ENCODE measurements at regions not wholly inside any gene's neighbourhood (a gene's known extent, or its start where the extent isn't known, plus 50 kb on each side); places are given as distances from the start of the nearest gene placed in this dataset.
"Not testable (repeated sequence)": the region's sequence is repeated elsewhere in the genome, so short reads cannot be mapped to it uniquely, and the experiment has no call there.

GRCh38 chr4:129821963-129822362 is 726.0 kb downstream of the C4orf33 start:
- no peak for TF ChIP-seq TAF1 (IDR thresholded peaks at IDR 0.05; ENCODE audit: low read depth, low read length)
- TF ChIP-seq POLR2A (IDR thresholded peaks at IDR 0.05; ENCODE audit: low read depth, low read length): no peak
- TF ChIP-seq PAX5 (IDR thresholded peaks at IDR 0.05; ENCODE audit: insufficient read depth, low read length, severe bottlenecking): no peak
- TF ChIP-seq POU2F2 (IDR thresholded peaks at IDR 0.05; ENCODE audit: low read depth, low read length): no peak
- TF ChIP-seq POLR2AphosphoS5 (IDR thresholded peaks at IDR 0.05; ENCODE audit: low read depth, low read length): no peak
- TF ChIP-seq SPI1 (IDR thresholded peaks at IDR 0.05; ENCODE audit: low read depth, low read length): no peak
- DNase-seq (ENCODE audit: insufficient read length, low spot score): no peak
- no peak for FAIRE-seq

- no peak for DNase-seq (ENCODE audit: insufficient read length, low spot score)
- no peak for FAIRE-seq
- TF ChIP-seq PAX5 (IDR thresholded peaks at IDR 0.05; ENCODE audit: insufficient read depth, low read length, severe bottlenecking) (no peak), SPI1 (IDR thresholded peaks at IDR 0.05; ENCODE audit: low read depth, low read length) (no peak), POLR2AphosphoS5 (IDR thresholded peaks at IDR 0.05; ENCODE audit: low read depth, low read length) (no peak), POU2F2 (IDR thresholded peaks at IDR 0.05; ENCODE audit: low read depth, low read length) (no peak)
These were observed 726.7 kb downstream of the C4orf33 start for GRCh38 chr4:129822701-129823100.

- no peak for DNase-seq (ENCODE audit: insufficient read length, low spot score)
- no peak for TF ChIP-seq POLR2A (IDR thresholded peaks at IDR 0.05; ENCODE audit: low read depth, low read length)
- no peak for TF ChIP-seq POLR2AphosphoS5 (IDR thresholded peaks at IDR 0.05; ENCODE audit: low read depth, low read length)
- TF ChIP-seq SPI1 (IDR thresholded peaks at IDR 0.05; ENCODE audit: low read depth, low read length): no peak
- no peak for TF ChIP-seq POU2F2 (IDR thresholded peaks at IDR 0.05; ENCODE audit: low read depth, low read length)
- TF ChIP-seq TAF1 (IDR thresholded peaks at IDR 0.05; ENCODE audit: low read depth, low read length): no peak
- no peak for TF ChIP-seq PAX5 (IDR thresholded peaks at IDR 0.05; ENCODE audit: insufficient read depth, low read length, severe bottlenecking)
- no peak for FAIRE-seq
These were observed 727.2 kb downstream of the C4orf33 start for GRCh38 chr4:129823105-129823504.

GRCh38 chr4:129829373-129829772 is 733.4 kb downstream of the C4orf33 start:
- TF ChIP-seq POLR2AphosphoS5 (IDR thresholded peaks at IDR 0.05; ENCODE audit: low read depth, low read length) (no peak), PAX5 (IDR thresholded peaks at IDR 0.05; ENCODE audit: insufficient read depth, low read length, severe bottlenecking) (no peak), SPI1 (IDR thresholded peaks at IDR 0.05; ENCODE audit: low read depth, low read length) (no peak), TAF1 (IDR thresholded peaks at IDR 0.05; ENCODE audit: low read depth, low read length) (no peak), POU2F2 (IDR thresholded peaks at IDR 0.05; ENCODE audit: low read depth, low read length) (no peak), POLR2A (IDR thresholded peaks at IDR 0.05; ENCODE audit: low read depth, low read length) (no peak)
- no peak for DNase-seq (ENCODE audit: insufficient read length, low spot score)
- no peak for FAIRE-seq

GRCh38 chr4:129839687-129840086 is 743.7 kb downstream of the C4orf33 start:
- FAIRE-seq: no peak
- TF ChIP-seq TAF1 (IDR thresholded peaks at IDR 0.05; ENCODE audit: low read depth, low read length) (no peak), POLR2A (IDR thresholded peaks at IDR 0.05; ENCODE audit: low read depth, low read length) (no peak), POU2F2 (IDR thresholded peaks at IDR 0.05; ENCODE audit: low read depth, low read length) (no peak), PAX5 (IDR thresholded peaks at IDR 0.05; ENCODE audit: insufficient read depth, low read length, severe bottlenecking) (no peak), SPI1 (IDR thresholded peaks at IDR 0.05; ENCODE audit: low read depth, low read length) (no peak), POLR2AphosphoS5 (IDR thresholded peaks at IDR 0.05; ENCODE audit: low read depth, low read length) (no peak)
- DNase-seq (ENCODE audit: insufficient read length, low spot score): no peak

- FAIRE-seq (no peak), DNase-seq (ENCODE audit: insufficient read length, low spot score) (no peak)
- TF ChIP-seq SPI1 (IDR thresholded peaks at IDR 0.05; ENCODE audit: low read depth, low read length) (no peak), PAX5 (IDR thresholded peaks at IDR 0.05; ENCODE audit: insufficient read depth, low read length, severe bottlenecking) (no peak), TAF1 (IDR thresholded peaks at IDR 0.05; ENCODE audit: low read depth, low read length) (no peak), POLR2AphosphoS5 (IDR thresholded peaks at IDR 0.05; ENCODE audit: low read depth, low read length) (no peak), POU2F2 (IDR thresholded peaks at IDR 0.05; ENCODE audit: low read depth, low read length) (no peak), POLR2A (IDR thresholded peaks at IDR 0.05; ENCODE audit: low read depth, low read length) (no peak)
These were observed 746.1 kb downstream of the C4orf33 start for GRCh38 chr4:129842096-129842495.

GRCh38 chr4:129852434-129852833 is 756.5 kb downstream of the C4orf33 start:
- FAIRE-seq (no peak), DNase-seq (ENCODE audit: insufficient read length, low spot score) (no peak)
- TF ChIP-seq TAF1 (IDR thresholded peaks at IDR 0.05; ENCODE audit: low read depth, low read length) (no peak), POU2F2 (IDR thresholded peaks at IDR 0.05; ENCODE audit: low read depth, low read length) (no peak), POLR2AphosphoS5 (IDR thresholded peaks at IDR 0.05; ENCODE audit: low read depth, low read length) (no peak), SPI1 (IDR thresholded peaks at IDR 0.05; ENCODE audit: low read depth, low read length) (no peak)

- not testable (repeated sequence) for DNase-seq (ENCODE audit: insufficient read length, low spot score); FAIRE-seq
These were observed 757.9 kb downstream of the C4orf33 start for GRCh38 chr4:129853685-129854467.

GRCh38 chr4:129862461-129862860 is 766.5 kb downstream of the C4orf33 start:
- DNase-seq (ENCODE audit: insufficient read length, low spot score): no peak
- no peak for FAIRE-seq
- no peak for TF ChIP-seq TAF1 (IDR thresholded peaks at IDR 0.05; ENCODE audit: low read depth, low read length)
- TF ChIP-seq PAX5 (IDR thresholded peaks at IDR 0.05; ENCODE audit: insufficient read depth, low read length, severe bottlenecking): no peak
- no peak for TF ChIP-seq POLR2AphosphoS5 (IDR thresholded peaks at IDR 0.05; ENCODE audit: low read depth, low read length)
- no peak for TF ChIP-seq POU2F2 (IDR thresholded peaks at IDR 0.05; ENCODE audit: low read depth, low read length)
- no peak for TF ChIP-seq SPI1 (IDR thresholded peaks at IDR 0.05; ENCODE audit: low read depth, low read length)
- TF ChIP-seq POLR2A (IDR thresholded peaks at IDR 0.05; ENCODE audit: low read depth, low read length): no peak

- no peak for DNase-seq (ENCODE audit: insufficient read length, low spot score)
- FAIRE-seq: no peak
- TF ChIP-seq TAF1 (IDR thresholded peaks at IDR 0.05; ENCODE audit: low read depth, low read length): no peak
- no peak for TF ChIP-seq SPI1 (IDR thresholded peaks at IDR 0.05; ENCODE audit: low read depth, low read length)
- TF ChIP-seq PAX5 (IDR thresholded peaks at IDR 0.05; ENCODE audit: insufficient read depth, low read length, severe bottlenecking): no peak
- TF ChIP-seq POLR2AphosphoS5 (IDR thresholded peaks at IDR 0.05; ENCODE audit: low read depth, low read length): no peak
- TF ChIP-seq POLR2A (IDR thresholded peaks at IDR 0.05; ENCODE audit: low read depth, low read length): no peak
- TF ChIP-seq POU2F2 (IDR thresholded peaks at IDR 0.05; ENCODE audit: low read depth, low read length): no peak
These were observed 767.3 kb downstream of the C4orf33 start for GRCh38 chr4:129863206-129863605.

Measured in GM12891 (cell line).